Body of pancreas (tissue), 4 donors: ENCODE measurements at regions not wholly inside any gene's neighbourhood (a gene's known extent, or its start where the extent isn't known, plus 50 kb on each side); places are given as distances from the start of the nearest gene placed in this dataset.

ENCODE experiments used
- ATAC-seq: fragments of 150-250 bp; one replicate; pipeline ENCODE4 v1.9.1; 2016
- DNase-seq, 4 donors: peaks; one replicate each; pipeline ENCODE4 v3.0.0-alpha.2; 2019
- H3K27ac ChIP-seq, 4 donors: fragments of 200-600 bp; sonication (generic); 1 replicate in 3 of 4; 2 replicates in 1 of 4; pipeline versions ENCODE4 v1.5.1 to v1.6.1; 2016 to 2019; ENCODE audit warnings: mild to moderate bottlenecking in 1 of 4, mixed read lengths in 1 of 4, moderate library complexity in 1 of 4
- H3K27me3 ChIP-seq, 2 donors: fragments of 200-600 bp; sonication (generic); one replicate each; pipeline ENCODE4 v1.6.0; 2016; ENCODE audit warnings: mild to moderate bottlenecking in 1 of 2
- H3K36me3 ChIP-seq, 2 donors: fragments of 200-600 bp; sonication (generic); replicated peaks in 1 of 2; 2 replicates each; pipeline ENCODE4 v1.5.1; 2016; ENCODE audit warnings: low read depth in 2 of 2; ENCODE audit not compliant: insufficient read depth in 1 of 2
- H3K4me1 ChIP-seq: fragments of 200-600 bp; sonication (generic); one replicate; pipeline ENCODE4 v1.6.0; 2016
- H3K4me3 ChIP-seq, 2 donors: fragments of 200-600 bp; sonication (generic); 1 replicate in 1 of 2; 2 replicates in 1 of 2; pipeline ENCODE4 v1.5.1; 2016 to 2019
- H3K9me3 ChIP-seq, 3 donors: fragments of 200-600 bp; sonication (generic); 1 replicate in 2 of 3; 2 replicates in 1 of 3; pipeline ENCODE4 v1.5.1; 2016
- POLR2A ChIP-seq, 3 donors: fragments of 450-650 bp; IDR thresholded peaks; one replicate each; pipeline ENCODE4 v1.6.1; 2016; ENCODE audit warnings: antibody characterized with exemption in 3 of 3, mild to moderate bottlenecking in 2 of 3
- WGBS, 2 donors: methylation state at CpG; one replicate each; pipeline ENCODE4 v1.1.5; 2017; 5-methylcytosine and 5-hydroxymethylcytosine counted together
- intact Hi-C: fragments of 100-400 bp; cut with DNase I; formaldehyde crosslinking; loops from one replicate; pipeline ENCODE4 v1.15.1; 2023
- TF ChIP-seq, protein P1 (sequence below), 7 experiments: fragments of 450-650 bp in 4 of 7; fragments of 200-600 bp in 3 of 7; sonication (generic) in 3 of 7; IDR thresholded peaks; one replicate each; pipeline ENCODE4 v1.5.1; 2016 to 2019; ENCODE audit warnings: antibody characterized with exemption in 7 of 7

DNA sequence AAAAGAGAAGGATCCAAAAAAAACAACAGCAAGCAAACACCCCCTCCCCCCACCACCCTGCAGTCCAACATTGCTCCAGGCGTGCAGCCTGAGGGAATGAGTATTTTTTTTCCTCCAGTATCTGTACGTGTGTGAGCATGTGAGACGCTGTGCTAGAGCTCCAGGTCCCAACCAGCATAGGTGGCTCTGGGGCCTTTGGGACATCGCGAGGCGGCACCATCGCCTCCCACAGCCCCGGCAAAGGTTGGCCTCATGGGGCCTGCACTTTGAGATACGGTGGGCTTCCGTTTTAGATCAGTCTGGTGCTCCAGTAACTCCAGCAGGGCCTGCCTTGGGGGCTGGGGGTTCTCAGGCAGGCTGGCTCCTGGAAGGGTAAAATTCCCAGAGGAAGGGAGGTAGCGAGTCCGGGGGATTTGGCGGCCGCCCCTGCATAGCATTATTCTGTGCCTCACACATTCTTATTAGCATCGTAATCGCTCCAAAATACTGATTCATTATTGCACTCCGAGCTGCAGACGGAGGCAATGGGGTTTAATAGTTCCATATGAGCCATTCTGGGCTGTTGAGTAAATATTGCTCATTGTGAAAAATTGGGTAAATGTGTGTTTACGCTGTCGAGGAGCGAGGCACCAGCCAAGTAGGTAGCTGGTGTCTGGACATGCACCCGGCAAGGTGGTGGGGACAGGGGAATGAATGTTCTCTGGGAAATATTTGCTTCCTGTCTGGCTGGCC is 143.1 kb upstream of the MYL2 start:
- DNase-seq (no peak), ATAC-seq (no peak)
- Histone ChIP-seq H3K27ac (no peak overlapping the region), H3K36me3 (no peaks in the 10 kb centered on the region), H3K9me3 (no peaks in the 10 kb centered on the region), H3K4me3 (no peak overlapping the region), H3K4me1 (no peaks in the 10 kb centered on the region), H3K27me3 (no peaks in the 10 kb centered on the region)
- intact Hi-C loops, result no loop called here
- no peak for TF ChIP-seq POLR2A (IDR thresholded peaks at IDR 0.05)
- TF ChIP-seq, protein P1, sequence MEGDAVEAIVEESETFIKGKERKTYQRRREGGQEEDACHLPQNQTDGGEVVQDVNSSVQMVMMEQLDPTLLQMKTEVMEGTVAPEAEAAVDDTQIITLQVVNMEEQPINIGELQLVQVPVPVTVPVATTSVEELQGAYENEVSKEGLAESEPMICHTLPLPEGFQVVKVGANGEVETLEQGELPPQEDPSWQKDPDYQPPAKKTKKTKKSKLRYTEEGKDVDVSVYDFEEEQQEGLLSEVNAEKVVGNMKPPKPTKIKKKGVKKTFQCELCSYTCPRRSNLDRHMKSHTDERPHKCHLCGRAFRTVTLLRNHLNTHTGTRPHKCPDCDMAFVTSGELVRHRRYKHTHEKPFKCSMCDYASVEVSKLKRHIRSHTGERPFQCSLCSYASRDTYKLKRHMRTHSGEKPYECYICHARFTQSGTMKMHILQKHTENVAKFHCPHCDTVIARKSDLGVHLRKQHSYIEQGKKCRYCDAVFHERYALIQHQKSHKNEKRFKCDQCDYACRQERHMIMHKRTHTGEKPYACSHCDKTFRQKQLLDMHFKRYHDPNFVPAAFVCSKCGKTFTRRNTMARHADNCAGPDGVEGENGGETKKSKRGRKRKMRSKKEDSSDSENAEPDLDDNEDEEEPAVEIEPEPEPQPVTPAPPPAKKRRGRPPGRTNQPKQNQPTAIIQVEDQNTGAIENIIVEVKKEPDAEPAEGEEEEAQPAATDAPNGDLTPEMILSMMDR (IDR thresholded peaks at IDR 0.05), result no peak
- 83 to 86% methylated on average over 18 of the region's 22 CpGs for WGBS, 2 donors

DNA sequence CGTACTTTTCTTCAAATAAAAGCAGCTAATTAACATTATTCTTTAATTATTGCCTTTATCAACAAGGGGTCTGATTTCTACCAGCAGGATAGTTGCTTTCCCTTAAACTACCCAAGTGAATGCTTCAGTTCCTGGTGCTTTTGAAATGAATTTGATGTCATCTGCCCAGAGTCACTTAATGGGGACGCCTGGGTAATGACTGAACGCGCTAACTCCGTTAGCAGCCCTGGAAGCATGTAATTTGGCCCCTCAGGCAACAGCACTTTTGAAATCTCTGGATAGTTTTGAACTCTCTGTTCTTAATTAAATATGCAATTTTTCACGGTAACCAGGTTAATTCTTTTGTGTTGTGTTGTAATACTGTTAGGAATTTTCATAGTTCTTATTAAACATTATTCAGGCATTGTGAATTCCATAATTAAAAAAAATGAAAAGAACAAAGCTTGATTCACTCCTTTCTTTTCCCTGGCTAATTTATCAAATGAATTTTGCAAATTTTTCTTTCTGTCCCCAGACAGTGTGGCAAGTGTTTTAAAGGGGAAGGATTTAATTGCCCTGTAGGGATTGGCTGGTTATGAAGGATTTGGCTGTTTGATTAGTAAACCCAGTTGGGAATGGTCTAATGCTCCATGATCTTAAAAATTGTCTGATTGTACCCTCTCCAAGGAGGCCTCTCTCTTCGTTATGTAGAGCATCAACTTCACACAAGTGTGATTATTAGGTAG is 137.5 kb upstream of the MYL2 start:
- ATAC-seq, result no peak
- intact Hi-C loops, result no loop called here
- Histone ChIP-seq H3K27me3 (no peaks in the 10 kb centered on the region), H3K36me3 (no peaks in the 10 kb centered on the region), H3K4me3 (no peak overlapping the region), H3K4me1 (no peaks in the 10 kb centered on the region), H3K27ac (peak overlapping the region in 1 of 4 donors; percentile 18), H3K9me3 (no peaks in the 10 kb centered on the region)
- DNase-seq, result no peak
- no peak for TF ChIP-seq POLR2A (IDR thresholded peaks at IDR 0.05)
- TF ChIP-seq, protein P1 (IDR thresholded peaks at IDR 0.05), result no peak
- WGBS, 2 donors, result 69 to 70% methylated on average over 7 of the region's 7 CpGs

DNA sequence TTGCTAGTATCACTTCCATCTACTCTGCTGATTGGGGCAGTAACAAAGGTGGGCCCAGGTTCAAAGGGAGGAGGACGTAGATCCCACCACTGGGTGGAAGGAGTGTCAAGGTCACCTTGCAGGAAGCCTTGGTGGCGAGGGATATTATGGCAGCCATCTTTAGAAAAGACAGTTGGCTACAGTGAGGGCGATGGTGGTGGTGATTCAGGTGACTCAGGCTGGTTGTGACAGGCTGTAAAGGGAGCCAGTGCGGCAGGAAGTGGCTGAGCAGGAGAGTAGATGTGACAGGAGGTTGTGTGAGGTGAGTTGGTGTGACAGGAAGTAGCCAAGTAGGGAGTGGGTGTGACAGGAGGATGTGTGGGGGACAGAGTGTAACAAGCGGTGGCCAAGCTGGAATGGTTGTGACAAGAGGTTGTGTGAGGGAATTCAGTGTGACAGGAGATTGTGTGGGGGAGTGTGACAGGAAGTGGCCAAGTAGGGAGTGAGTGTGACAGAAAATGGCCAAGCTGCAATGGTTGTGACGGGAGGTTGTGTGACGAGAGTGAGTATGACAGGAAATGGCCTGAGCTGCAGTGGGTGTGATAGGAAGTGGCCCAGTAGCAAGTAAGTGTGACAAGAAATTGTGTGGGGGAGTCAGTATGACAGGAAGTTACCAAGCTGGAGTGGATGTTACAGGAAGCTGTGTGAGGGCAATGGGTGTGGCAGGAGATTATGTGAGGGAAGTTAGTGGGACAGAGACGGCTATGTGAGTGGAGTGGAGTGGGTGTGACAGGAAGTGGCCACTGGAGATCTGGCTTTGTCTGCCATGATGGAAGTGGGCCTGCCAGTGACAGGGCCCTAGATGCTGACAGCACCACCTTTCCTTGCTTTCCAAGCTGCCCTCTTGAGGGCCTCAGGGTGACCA is 136.5 kb upstream of the MYL2 start:
- 83 to 88% methylated on average over 8 of the region's 8 CpGs for WGBS, 2 donors
- no peak overlapping the region for H3K4me3 ChIP-seq
- TF ChIP-seq, protein P1 (IDR thresholded peaks at IDR 0.05), result no peak
- no peak for TF ChIP-seq POLR2A (IDR thresholded peaks at IDR 0.05)
- H3K27ac ChIP-seq, result no peak overlapping the region
- no peak for ATAC-seq
- peak in 1 of 4 donors; percentile 20 for DNase-seq
- H3K4me1 ChIP-seq, result no peaks in the 10 kb centered on the region
- intact Hi-C loops, result no loop called here
- H3K36me3 ChIP-seq, result no peaks in the 10 kb centered on the region
- no peaks in the 10 kb centered on the region for H3K9me3 ChIP-seq
- no peaks in the 10 kb centered on the region for H3K27me3 ChIP-seq

DNA sequence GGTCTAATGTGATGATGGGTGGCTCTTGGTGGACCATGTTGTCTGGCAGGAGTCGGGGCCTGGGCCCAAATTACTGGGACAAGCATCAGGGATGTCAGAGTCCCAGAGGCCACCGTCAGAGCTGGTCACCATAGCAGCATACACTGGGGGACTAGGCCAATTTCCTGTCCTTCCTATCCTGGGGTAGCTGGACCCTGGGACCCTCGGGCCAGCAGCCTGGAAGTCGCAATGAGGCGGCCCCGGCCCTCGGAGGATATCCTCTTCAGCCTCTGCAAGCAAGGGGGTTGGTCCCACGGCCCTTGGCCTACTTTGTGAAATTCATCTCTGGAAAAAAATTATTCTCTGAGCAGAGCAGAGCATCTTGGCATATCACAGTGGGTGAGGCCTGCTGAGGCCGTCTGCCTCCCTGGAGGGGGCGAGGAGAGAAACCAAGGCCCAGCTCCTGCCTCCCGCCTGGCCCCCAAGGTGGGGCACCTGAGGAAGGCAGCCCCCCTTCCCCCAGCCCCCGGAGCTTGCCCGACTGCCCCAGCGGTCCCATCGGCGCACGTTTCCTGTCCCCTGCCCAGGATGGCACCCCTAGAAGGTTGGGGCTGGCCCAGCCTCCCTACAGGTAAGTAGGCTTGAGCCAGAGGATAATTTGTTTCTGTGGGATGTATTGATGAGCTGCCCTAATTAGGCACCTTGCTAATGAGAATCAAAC is 135.0 kb upstream of the MYL2 start:
- ATAC-seq (no peak), DNase-seq (no peak)
- no peaks in the 10 kb centered on the region for H3K27me3 ChIP-seq
- no peak overlapping the region for H3K27ac ChIP-seq
- intact Hi-C loops, result no loop called here
- no peak for TF ChIP-seq POLR2A (IDR thresholded peaks at IDR 0.05)
- TF ChIP-seq, protein P1 (IDR thresholded peaks at IDR 0.05), result no peak
- WGBS, 2 donors, result 89 to 95% methylated on average over 2 to 12 of the region's 17 CpGs
- H3K4me1 ChIP-seq, result no peaks in the 10 kb centered on the region
- H3K9me3 ChIP-seq, result no peaks in the 10 kb centered on the region
- H3K4me3 ChIP-seq, result no peak overlapping the region
- H3K36me3 ChIP-seq, result no peaks in the 10 kb centered on the region
